ENCODE measurements at regions not wholly inside any gene's neighbourhood (a gene's known extent, or its start where the extent isn't known, plus 50 kb on each side); places are given as distances from the start of the nearest gene placed in this dataset.

DNA sequence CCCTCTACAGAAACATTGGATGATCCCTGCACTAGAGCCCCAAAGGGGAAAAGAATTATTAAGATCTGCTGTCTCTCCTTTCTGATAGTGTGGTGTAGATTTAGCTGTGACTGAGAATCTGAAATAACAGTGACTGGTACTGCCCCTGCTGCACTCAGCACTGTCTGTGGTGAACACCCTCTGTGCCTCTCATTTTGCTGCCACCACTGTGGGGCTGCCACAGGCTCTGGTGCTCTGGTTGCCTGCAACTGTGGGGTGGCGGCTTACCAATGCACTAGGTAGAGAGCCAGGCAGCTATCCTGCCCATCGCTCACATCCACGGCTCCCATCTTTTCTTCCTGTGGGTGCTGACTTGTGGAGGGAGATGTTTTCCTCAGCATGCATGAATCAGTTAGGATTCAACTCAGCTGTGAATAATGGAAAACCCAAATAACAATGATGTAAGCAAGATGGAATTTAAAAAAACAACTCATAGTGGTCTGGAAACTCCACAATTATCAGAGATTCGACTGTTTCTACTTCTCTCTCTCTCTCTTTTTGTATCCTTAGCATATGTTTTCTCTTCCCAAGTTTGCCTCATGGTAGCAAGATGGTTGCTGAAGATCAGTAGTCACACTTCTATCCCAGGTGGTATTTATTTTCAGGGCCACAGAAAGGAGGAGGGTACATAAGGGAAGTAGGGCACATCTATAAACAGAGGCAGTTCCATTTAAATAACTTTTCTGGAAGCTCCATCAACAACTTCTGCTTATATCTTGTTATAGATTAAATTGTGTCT lies 99.8 kb upstream of the DAP start:
- no peaks in the 10 kb centered on the region; the same call in 1 of the 2 replicates for H3K9me3 ChIP-seq (ENCODE audit: control insufficient read depth, insufficient read depth, low read length)
- H3K27ac ChIP-seq (ENCODE audit: low read depth, low read length) = peak overlapping the region; percentile 12
- H3K27me3 ChIP-seq (ENCODE audit: control insufficient read depth, insufficient read depth, low read length) = peaks cover 2% of the 10 kb centered on the region
- POLR2A ChIA-PET = no interaction called here
- DNase-seq (ENCODE audit: low read depth, low spot score) = peak; percentile 46
- H3K4me3 ChIP-seq (ENCODE audit: low read depth, low read length) = no peak overlapping the region
- CTCF ChIA-PET = interaction anchor here (1.5 kb wide), 1 partner anchor 408 kb away, joined by 4 read pairs; no protein-coding TSS in a partner anchor
- TF ChIP-seq, protein P1, sequence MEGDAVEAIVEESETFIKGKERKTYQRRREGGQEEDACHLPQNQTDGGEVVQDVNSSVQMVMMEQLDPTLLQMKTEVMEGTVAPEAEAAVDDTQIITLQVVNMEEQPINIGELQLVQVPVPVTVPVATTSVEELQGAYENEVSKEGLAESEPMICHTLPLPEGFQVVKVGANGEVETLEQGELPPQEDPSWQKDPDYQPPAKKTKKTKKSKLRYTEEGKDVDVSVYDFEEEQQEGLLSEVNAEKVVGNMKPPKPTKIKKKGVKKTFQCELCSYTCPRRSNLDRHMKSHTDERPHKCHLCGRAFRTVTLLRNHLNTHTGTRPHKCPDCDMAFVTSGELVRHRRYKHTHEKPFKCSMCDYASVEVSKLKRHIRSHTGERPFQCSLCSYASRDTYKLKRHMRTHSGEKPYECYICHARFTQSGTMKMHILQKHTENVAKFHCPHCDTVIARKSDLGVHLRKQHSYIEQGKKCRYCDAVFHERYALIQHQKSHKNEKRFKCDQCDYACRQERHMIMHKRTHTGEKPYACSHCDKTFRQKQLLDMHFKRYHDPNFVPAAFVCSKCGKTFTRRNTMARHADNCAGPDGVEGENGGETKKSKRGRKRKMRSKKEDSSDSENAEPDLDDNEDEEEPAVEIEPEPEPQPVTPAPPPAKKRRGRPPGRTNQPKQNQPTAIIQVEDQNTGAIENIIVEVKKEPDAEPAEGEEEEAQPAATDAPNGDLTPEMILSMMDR (IDR thresholded peaks at IDR 0.05; ENCODE audit: low read depth, low read length) = no peak

DNA sequence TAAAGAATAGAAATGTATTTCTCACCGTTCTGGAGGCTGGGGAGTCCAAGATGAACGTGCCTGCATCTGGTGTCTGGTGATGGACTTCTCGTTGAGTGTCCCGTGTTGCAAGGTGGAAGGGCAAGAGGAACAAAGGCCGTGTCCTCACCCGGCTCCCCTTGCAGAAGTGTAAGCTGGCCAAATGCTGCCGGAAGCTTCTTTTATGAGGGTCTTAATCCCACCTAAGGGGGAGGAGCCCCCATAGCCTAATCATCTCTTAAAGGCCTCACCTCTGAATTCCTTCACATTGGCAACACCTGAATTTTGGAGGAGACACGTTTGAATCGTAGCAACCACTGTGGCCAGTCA lies 99.1 kb upstream of the DAP start:
- no peak for DNase-seq (ENCODE audit: low read depth, low spot score)
- Histone ChIP-seq H3K4me3 (ENCODE audit: low read depth, low read length) (no peak overlapping the region), H3K27ac (ENCODE audit: low read depth, low read length) (no peak overlapping the region), H3K9me3 (ENCODE audit: control insufficient read depth, insufficient read depth, low read length) (no peaks in the 10 kb centered on the region; the same call in 1 of the 2 replicates), H3K27me3 (ENCODE audit: control insufficient read depth, insufficient read depth, low read length) (peaks cover 2% of the 10 kb centered on the region)
- ChIA-PET POLR2A (no interaction called here), CTCF (interaction anchor here (1.5 kb wide), 1 partner anchor 408 kb away, joined by 4 read pairs; no protein-coding TSS in a partner anchor)
- TF ChIP-seq, protein P1 (IDR thresholded peaks at IDR 0.05; ENCODE audit: low read depth, low read length) = no peak

DNA sequence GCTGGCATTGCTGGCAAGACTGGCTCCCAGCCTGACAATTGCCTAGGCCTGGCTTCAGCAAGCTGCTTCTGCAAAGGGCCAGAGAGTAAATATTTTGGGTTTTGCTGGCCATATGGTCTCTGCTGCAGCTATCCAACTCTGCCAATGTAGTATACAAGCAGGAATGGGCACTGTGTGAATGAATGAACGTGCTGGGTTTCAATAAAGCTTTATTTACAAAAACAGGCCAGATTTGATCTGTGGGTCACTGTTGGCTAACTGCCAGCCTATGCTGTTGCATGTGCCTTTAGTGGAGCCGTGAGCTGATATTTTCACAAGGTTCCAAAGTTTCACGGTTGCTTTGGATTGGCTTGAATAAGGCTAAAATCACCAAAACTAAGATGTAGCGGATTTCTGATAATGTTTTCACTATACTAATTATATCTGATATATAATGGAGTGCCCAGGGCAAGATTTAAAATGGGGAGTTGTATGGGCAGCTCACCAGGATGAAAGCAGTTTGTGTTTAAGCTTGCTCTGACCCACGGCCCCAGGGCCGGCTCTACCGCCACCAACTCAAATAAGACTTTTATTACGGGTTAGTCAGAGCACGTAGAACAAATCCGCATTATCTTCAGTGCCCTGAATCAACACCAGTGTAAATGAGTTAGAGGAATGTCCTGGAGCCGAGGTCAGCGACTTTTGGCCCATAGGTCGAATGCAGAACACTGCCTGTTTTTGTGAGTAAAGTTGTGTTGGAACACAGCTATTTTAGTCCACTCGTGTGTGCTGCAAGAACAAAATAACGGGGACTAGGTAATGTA lies 98.6 kb upstream of the DAP start:
- no peak overlapping the region for H3K27ac ChIP-seq (ENCODE audit: low read depth, low read length)
- H3K4me3 ChIP-seq (ENCODE audit: low read depth, low read length) = no peak overlapping the region
- CTCF ChIA-PET = interaction anchor here (1.3 to 1.5 kb wide), 2 partner anchors 157 to 407 kb away, joined by 4 to 5 read pairs; no protein-coding TSS in a partner anchor
- no peak for DNase-seq (ENCODE audit: low read depth, low spot score)
- TF ChIP-seq, protein P1 (IDR thresholded peaks at IDR 0.05; ENCODE audit: low read depth, low read length) = no peak
- peaks cover 2% of the 10 kb centered on the region for H3K27me3 ChIP-seq (ENCODE audit: control insufficient read depth, insufficient read depth, low read length)
- POLR2A ChIA-PET = no interaction called here
- no peaks in the 10 kb centered on the region; the same call in 1 of the 2 replicates for H3K9me3 ChIP-seq (ENCODE audit: control insufficient read depth, insufficient read depth, low read length)

DNA sequence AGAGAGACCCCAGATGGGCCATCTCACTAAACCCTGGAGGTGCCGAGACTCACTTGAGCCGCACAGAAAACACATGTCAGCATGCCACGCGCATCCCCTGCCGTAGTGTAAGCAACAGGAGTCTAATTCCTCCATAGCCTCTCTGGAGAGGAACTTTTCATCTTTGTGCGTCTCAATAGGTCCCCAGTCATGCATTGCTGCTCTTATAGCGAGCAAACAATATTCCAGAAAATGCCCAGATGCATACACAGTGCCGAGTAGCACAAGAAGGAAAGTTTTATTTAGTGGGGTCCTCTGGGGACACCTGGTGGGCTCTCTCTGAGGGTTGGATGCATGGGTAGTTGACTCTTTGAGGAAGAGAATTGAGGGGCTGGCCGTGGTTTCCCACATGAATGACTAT lies 97.9 kb upstream of the DAP start:
- ChIA-PET CTCF (interaction anchor here (1.3 to 2.5 kb wide), 3 partner anchors 18 to 156 kb away, joined by 5 to 17 read pairs (median 5); no protein-coding TSS in a partner anchor), POLR2A (no interaction called here)
- Histone ChIP-seq H3K4me3 (ENCODE audit: low read depth, low read length) (no peak overlapping the region), H3K27me3 (ENCODE audit: control insufficient read depth, insufficient read depth, low read length) (peaks cover 2% of the 10 kb centered on the region), H3K9me3 (ENCODE audit: control insufficient read depth, insufficient read depth, low read length) (no peaks in the 10 kb centered on the region; the same call in 1 of the 2 replicates), H3K27ac (ENCODE audit: low read depth, low read length) (no peak overlapping the region)
- TF ChIP-seq, protein P1 (IDR thresholded peaks at IDR 0.05; ENCODE audit: low read depth, low read length) = no peak
- DNase-seq (ENCODE audit: low read depth, low spot score) = no peak

All from AG04450 (cell line).